ENCODE measurements at regions not wholly inside any gene's neighbourhood (a gene's known extent, or its start where the extent isn't known, plus 50 kb on each side); places are given as distances from the start of the nearest gene placed in this dataset.

GRCh38 chr11:23789200-23789853, 707.5 kb upstream of the LUZP2 start:
- no peak for TF ChIP-seq CTCF (IDR thresholded peaks at IDR 0.05; ENCODE audit: low read length)
- no peak for TF ChIP-seq EZH2 (optimal IDR thresholded peaks at IDR 0.05; ENCODE audit: low read depth, low read length)
- no peak for TF ChIP-seq EZH2phosphoT487 (IDR thresholded peaks at IDR 0.05; ENCODE audit: low read length)

Measured in MM.1S (cell line).